22Rv1 (cell line): ENCODE measurements at regions not wholly inside any gene's neighbourhood (a gene's known extent, or its start where the extent isn't known, plus 50 kb on each side); places are given as distances from the start of the nearest gene placed in this dataset.
"Not testable (repeated sequence)": the region's sequence is repeated elsewhere in the genome, so short reads cannot be mapped to it uniquely, and the experiment has no call there.

ENCODE experiments used
- ZFX ChIP-seq: fragments of 450-650 bp; IDR thresholded peaks from 2 replicates; pipeline ENCODE4 v1.6.1; 2017; ENCODE audit warnings: antibody characterized with exemption, borderline replicate concordance
- TF ChIP-seq, protein P1 (sequence below): fragments of 450-650 bp; IDR thresholded peaks from 2 replicates; pipeline ENCODE4 v1.5.1; 2017; ENCODE audit warnings: mild to moderate bottlenecking

GRCh38 chr5:84863936-84864335, 479.3 kb upstream of the EDIL3 start:
- TF ChIP-seq, protein P1, sequence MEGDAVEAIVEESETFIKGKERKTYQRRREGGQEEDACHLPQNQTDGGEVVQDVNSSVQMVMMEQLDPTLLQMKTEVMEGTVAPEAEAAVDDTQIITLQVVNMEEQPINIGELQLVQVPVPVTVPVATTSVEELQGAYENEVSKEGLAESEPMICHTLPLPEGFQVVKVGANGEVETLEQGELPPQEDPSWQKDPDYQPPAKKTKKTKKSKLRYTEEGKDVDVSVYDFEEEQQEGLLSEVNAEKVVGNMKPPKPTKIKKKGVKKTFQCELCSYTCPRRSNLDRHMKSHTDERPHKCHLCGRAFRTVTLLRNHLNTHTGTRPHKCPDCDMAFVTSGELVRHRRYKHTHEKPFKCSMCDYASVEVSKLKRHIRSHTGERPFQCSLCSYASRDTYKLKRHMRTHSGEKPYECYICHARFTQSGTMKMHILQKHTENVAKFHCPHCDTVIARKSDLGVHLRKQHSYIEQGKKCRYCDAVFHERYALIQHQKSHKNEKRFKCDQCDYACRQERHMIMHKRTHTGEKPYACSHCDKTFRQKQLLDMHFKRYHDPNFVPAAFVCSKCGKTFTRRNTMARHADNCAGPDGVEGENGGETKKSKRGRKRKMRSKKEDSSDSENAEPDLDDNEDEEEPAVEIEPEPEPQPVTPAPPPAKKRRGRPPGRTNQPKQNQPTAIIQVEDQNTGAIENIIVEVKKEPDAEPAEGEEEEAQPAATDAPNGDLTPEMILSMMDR, result not testable (repeated sequence)
- TF ChIP-seq ZFX, result not testable (repeated sequence)
